GM19397 (cell line): ENCODE measurements at regions not wholly inside any gene's neighbourhood (a gene's known extent, or its start where the extent isn't known, plus 50 kb on each side); places are given as distances from the start of the nearest gene placed in this dataset.

Experiments
- ATAC-seq: cut with Tn5 transposase; IDR thresholded peaks from one replicate; pipeline ENCODE4 v1.9.1; 2021; ENCODE audit warnings: mild to moderate bottlenecking, moderate library complexity; ENCODE audit not compliant: unreplicated experiment

DNA sequence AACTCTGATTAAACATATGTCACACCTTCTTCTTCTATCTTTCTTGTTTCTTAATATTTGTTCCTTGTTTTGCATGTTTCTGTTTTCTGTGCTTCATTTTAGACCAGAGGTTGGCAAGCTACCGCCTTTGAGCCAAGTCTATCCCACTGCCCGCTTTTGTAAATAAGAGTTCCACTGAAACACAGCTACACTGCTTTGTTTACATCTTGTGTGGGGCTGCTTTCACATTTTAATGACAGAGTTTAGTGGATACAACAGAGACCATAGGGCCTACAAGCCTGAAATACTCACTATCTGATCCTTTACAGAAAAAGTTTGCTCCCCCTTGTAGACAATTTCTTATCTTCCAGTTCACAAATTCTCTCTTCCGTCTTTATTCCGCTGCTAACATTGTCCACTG is 109.4 kb upstream of the SPACA1 start:
- no peak for ATAC-seq

DNA sequence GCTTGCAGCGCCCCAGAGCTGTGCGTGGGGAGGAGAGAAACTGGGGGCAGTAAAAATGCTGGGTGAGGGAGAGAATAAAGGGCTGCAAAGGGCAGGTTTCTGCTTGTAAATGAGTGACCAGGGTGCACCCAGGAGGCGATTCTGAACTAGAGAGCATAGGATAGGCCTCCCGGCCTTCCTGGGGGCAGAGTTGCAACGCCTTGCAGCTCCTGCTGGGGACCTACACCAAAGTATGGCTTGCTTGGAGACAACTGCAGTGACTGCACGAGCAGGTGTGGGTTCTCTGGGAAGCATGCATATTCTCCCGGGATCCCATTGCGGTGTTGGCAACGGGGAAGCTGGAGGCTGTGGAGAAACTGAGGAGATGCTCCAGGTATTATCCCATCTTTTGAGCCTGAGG is 111.6 kb upstream of the SPACA1 start:
- no peak for ATAC-seq

DNA sequence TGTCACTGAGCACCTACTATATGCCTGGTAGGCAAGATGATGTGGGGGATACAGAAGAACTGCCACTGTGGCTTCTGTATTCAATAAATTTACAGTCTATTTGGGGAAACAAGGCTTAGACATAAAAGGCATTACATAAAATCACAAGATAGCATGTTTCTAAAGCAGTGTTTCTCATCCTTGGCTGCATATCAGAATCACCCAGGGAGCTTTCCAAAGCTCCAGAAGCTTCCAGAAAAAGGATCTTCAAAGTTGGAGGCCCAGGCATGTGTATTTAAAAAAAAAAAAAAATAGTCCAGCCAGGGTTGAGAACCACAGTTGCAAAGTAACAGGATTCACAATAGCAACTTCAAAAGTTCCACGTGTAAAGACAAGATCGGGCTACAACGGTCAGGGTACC is 112.4 kb upstream of the SPACA1 start:
- ATAC-seq: no peak

DNA sequence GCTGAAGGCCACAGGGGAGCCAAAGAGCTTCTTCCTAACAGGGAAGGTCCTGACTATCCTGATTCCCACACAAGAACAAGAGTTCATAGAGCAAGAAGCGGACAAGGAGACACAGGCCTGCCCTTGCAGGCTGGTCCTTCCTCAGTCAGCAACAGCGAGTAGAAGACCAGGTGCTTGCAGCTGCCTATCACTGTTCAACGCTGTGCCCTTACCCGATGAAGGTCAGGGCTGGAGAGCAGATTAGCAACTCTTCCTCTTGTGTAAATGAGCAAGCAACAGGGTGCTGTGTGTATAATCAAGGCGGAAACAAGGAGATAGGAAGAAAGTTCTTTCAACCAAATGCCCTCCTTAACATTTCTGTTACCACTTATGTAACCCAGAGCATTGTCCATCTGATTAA is 115.3 kb upstream of the SPACA1 start:
- ATAC-seq: no peak

DNA sequence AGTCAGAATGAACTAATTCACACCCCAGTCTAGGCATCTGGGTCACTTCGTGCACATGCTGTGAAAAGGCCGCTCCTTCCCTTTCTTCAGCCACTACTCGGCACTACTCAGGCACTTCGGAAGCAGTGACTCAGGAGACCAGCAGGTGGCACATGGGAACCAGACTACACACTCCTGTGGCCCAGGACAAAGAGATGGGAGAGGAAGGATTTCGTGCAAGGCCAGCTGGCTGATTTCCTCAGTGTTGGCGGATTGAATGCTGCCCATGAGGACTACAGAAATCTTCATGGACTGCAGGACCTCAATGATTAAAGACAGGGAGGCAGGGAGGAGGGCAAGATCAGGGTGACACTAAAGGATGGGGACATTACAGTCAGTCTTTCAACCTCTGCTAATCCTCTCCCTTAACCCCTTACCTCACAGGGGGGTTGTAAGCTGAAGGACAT is 117.8 kb upstream of the SPACA1 start:
- peak; percentile 57 for ATAC-seq

DNA sequence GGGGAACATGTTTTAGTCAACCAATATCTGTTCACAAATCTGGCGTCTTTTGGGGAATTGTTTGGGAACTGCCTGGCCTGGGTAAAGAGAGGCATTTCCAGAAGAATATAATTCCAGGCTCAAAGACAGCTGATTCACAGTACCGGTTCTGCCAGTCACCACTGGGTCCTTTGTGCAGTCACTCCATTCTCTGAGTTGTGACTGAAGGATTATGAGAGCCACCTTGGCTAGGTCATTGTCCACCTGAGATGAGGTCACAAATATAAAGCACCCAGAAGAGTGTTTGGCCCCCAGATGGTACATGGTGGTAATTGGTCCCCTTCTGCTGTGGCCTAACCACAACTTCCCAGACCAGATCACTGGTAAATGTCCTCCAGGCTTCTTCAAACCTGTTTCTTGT is 121.0 kb upstream of the SPACA1 start:
- ATAC-seq: no peak

DNA sequence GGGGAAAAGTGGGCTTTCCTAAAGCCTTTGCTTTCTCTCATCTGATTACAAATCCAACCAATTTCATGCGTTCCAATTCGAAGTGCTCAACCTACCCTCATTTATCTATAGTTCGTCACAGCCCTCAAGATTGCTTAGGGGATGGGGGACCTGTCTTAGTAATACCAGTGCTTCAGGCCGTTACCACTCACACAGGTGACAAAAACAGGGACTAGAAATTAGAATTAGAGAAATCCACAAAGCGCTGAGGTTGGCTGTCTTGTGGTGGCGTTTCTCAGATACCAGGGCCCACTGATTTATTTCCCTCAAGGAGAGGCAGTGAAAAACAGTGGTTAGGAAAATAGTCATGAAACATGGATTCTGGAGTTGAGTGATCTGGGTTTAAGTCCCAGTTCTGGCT is 121.6 kb upstream of the SPACA1 start:
- ATAC-seq: no peak

DNA sequence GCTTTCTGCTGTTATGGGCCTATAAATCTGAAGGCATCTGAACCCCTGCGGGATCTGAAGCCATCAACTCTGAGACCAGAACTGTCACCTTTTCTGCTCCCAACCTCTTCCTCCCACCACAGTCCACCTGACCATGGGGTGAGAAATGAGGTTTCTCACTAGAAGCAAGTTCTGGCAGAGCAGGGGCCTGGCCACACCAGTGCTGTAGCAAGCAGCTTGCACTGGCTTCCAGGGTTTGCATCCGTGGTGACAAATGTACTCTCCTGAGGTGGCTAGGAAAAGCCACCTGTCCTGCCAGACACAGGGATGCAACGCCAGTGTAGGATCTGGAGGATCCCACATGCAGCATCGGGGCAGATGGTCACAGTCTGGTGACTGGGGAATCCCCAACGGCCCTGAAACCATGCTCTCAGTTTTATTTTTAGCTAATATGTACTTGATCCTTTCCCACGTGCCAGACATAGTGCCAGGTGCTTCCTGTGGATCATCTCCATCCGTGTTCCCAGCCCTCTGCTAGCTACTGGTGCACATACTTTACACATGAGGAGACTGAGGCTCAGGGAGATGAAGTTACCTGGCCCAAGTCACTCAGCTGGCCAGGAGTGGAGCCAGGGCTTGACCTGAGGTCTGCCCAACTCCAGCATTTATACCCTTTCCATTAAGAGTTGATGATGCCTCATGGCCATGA is 122.1 kb upstream of the SPACA1 start:
- peak; percentile 40 for ATAC-seq

DNA sequence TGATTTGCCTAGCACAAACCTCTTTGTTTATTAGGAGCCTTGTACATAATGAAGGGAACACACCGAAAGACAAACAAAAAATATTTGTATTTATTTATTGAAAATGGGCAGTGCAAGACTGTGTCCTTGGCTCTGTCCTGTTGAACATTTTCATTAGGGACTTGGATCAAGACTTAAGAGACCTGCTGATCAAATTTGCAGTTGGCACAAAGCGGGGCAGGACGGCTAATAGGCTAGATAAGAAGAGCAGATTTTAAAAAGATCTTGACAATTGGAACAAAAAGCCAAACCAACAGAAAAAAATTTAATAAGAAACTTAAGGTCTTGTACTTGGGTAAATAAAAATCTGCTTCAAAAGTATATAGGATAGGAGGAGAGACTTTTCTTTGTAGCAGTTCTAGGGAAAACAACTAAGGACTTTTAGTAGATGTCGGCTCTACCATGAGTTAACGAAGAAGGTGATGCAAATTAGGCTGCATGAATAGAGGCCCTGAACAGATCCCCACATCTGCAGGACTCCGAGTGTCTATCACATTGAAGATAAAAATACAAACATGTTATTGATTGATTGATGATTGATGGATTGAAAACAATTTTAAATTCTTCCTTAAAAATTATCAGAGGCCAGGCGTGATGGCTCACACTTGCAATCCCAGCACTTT is 124.1 kb upstream of the SPACA1 start:
- no peak for ATAC-seq

DNA sequence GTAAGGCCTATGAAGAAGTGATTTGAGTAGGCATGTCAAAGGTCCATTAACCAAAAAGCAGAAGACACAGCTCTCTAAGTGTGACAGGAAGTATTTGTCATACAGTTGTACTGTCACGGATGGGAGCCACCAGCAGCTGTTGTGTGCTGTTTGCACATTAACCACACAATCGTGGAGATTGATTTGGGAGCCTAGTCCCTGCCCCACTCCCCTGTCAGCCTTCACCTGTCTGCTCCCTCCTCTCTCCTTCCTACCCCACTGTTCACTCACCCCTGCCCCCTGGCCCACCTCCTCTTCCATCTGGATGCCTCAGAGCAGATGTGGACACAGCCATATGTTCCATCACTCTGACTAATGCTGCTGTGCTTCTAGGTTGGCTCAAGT is 124.7 kb upstream of the SPACA1 start:
- peak; percentile 73 for ATAC-seq

DNA sequence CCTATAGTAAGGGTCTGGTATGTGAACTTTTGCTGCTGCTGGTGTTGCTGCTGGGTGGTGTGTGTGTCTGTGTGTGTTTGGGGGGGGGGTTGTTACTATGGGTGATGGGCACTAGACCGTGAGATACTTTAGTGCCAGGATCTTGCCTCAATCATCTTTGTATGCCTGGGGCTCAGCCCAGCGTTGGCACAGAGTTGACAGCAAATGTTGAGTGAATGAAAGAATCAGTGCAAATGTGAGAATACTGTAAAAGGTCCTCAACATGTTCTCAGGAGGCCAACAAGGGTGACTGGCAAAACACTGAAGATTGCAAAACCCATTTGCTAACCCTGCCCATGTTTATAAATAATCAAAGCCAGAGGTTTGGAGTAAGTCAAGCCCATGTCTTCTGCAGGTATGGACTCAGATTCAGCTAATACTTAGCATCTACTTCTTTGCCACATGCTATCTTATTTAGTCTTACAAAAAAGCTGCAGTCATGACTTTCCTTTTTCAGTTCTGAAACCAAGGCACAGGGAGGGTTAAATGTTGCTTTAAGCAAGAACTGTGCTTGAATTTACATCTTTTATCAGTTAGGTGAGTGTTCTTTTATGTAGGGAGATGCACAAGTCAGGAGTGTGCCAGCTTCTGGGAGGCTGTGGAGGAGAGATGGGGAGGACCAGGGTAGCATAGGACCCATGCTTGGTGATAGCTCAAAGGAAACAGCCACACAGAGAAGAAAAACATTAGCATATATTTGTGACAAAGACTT is 125.3 kb upstream of the SPACA1 start:
- ATAC-seq: peak; percentile 9

DNA sequence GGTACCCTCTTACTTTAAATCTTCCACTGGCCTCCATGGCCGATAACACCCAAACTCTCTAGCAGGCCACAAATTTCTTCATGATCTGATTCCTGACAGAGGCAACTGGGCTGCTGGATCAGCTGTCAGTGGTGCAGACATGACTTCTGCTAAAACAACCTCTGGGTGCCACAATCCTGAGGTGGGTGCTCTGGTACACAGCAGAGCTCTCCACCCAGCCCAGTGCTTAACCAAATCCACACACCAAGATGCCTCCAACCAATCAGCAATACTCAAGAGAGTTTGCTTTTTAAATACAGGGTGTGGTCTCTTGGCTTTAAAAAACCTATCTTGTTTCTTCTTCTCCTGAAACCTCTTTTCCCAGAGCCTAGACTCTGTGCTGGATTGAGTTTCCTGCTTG is 126.6 kb upstream of the SPACA1 start:
- no peak for ATAC-seq

DNA sequence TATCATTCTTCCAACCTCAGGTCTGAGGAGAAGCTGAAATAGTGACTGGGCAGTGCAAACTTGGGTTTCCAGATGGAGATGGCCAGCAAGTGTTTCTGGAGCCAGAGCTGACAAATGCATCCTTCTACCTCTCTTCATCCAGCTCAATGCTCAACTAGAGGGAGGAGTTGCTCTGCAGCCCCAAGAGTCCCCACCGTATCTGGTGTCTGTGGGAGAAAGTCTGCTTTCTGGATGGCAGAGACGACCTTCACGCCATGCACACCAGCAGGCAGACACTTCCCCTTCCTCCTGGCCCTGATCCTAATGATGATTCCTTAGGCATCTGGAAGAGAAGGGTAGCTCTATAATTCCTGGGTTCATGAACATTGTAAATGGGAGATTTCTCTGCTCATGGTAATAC is 127.4 kb upstream of the SPACA1 start:
- no peak for ATAC-seq

DNA sequence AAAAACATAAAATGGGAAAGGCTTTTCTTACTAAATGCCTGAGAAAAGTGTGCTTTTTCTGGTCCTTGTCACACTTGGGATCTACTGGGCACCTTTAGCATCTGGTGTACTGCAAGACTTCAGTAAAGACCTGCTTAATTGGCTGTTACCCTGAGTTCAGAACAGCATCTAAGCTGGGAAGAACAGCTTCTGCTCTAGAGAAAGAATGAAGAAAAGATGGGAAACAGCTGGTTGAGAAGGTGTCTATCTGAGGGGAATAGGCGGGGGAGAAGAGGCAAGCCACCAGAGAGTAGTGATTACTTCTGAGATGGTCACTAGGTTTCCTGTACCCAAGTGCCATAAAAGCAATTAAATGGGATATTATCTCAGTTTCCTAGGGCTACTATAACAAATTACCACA is 128.2 kb upstream of the SPACA1 start:
- ATAC-seq: no peak

DNA sequence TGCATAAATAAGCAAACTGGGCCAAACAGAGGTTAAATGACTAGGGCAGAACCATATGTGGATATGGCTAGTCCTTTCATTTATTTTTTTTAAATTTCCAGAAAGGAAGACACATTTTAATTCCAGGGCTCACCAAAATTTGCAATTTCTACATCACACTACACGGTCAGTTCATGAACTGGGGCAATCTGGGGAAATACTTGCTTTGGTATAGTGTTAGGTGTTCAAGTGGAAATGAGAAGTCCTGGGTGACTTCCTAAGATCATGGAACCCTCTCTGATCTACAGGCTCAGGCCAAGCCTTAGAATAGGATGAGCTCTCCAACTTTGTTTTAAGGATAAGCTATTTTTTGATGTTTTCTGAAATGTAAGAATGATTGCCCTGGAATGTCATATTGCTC is 128.6 kb upstream of the SPACA1 start:
- no peak for ATAC-seq

DNA sequence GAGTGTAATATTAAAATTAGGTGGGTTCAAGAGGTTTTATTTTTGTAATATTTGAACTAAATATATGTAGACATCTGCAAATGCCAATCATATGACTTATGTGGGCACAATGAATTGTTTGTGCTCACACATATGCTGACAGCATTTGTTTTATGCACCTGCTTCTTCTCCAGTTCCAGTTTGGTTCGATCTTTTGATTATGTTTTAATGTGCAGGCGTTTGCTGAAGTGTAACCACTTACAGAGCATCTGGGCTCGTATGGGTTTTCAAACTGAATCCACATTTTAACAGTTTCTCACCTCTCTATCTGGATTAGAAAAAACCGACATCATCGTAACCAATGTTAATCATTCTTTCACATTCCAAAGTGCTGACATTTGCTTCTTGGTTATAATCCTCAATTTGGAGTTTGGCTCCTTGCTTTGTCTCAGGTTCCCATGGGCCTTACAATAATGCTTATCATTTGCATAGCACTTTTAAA is 129.1 kb upstream of the SPACA1 start:
- ATAC-seq: no peak

DNA sequence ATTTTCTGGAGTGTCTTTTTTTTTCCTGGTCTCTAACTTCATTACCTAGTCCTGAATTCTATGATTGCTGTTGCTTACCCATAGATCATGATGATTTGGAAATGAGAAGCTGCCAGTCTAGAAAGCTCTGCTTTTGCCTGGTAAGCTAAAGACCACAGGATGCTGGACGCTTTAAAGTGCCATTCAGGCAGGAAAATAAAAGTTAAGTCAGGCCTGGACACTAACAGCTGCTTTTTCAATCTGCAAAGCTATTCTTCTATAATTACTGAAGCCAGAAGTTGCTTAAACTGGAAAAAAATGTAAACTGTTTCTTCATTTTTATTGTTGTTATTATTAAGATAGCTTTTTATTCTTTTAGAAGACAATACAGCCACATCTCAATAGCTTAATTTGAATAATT is 129.8 kb upstream of the SPACA1 start:
- ATAC-seq: no peak

DNA sequence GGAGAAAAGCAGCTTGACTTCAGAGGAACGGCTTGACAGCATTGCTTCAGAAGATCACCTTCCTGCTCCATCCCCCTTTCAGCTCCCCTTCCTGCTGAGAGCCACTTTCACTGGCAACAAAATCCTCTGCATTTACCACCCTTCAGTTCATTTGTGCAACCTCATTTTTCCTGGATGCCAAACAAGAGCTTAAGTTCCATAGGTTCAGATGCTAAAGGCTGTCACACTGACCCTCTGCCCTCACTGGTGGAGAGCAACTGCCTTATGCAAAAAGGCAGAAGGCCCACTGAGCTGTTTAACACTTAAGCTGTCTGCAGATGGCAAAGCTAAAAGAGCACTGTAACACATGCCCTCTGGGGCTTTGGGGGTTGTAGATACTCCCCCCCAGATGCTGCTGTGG is 131.2 kb upstream of the SPACA1 start:
- ATAC-seq: no peak

DNA sequence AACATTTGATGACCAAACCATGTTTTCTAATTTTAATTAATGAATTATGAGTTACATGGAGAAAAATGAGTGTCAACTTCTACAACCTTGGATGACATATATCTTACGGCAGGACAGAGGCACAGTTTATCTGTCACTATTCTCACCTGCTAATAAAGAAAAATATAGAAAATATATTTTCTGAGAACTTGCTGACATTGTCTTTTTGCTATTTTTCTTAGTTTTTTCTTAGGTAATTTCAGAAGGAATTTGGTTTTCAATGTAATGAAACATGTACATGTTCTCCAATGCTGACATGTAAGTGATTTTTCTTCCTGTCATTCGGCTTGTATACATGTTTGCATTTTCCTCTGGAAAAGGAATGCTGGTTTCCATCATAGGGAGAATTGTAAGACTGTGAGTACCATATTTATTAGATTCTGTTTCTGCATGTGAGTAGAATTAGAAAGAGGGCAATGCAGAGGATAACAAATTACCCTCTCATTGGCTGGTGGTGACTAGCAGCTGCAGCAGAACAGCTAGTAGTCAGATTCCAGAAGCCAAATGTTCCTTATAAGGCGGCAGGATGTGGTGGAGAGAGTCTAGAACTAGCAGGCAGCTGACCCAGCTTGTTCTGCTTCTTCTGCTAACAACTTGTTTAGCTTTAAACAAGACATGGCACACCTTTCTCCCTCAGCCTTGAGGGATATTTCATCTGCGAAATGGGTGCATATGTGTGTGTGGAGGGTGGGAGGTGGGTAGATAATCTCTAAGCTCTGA is 132.8 kb upstream of the SPACA1 start:
- ATAC-seq: peak; percentile 75

DNA sequence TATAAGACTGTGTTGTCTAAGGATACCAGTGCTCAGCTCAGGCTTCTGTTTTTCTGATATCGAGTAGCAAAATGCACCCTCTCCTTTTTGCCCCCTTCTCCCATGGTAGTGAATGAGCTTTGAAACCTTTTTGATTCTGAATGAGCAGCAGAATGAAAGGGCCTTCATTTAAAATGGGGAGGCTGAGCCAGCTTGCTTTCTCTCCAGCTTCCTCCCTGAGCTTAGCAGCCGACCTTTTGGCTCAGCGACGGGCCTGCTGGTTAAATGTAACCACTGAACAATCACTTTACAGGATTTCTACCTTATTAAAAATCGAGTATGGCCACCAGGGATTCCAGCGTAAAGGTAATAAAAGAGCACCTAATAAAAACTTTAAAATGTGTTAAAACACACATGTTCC is 133.7 kb upstream of the SPACA1 start:
- ATAC-seq: no peak

DNA sequence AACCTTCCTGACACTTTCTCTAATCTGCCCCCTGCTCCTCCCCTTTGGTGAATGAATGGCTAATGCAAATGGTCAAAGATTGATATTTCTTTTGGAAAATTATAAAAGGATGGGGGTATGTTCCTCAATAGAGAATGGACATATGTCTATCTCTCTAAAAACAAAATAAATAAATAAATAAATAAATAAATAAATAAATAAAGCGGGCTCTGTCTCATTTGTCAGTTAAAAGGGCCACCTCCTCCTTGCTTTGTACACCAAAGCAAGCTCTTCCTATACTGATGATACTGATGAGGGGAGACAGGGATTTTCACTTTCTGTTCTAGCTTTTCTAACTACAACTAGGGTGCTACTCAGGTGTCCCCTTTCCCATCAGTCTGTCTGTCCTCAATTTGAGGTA is 135.5 kb upstream of the SPACA1 start:
- no peak for ATAC-seq
